WI38 (cell line): ENCODE measurements at regions not wholly inside any gene's neighbourhood (a gene's known extent, or its start where the extent isn't known, plus 50 kb on each side); places are given as distances from the start of the nearest gene placed in this dataset.

Source experiments
- H3K4me3 ChIP-seq: 2 replicates; pipeline ENCODE4 v1.5.1; 2011; ENCODE audit warnings: low read depth, mild to moderate bottlenecking, control low read depth, low read length
- CTCF ChIP-seq: IDR thresholded peaks from 2 replicates; pipeline ENCODE4 v1.5.1; 2012; ENCODE audit warnings: low read depth, mild to moderate bottlenecking, control low read depth, low read length

GRCh38 chr20:4384961-4385360 lies 135.9 kb upstream of the ADRA1D start:
- no peak for TF ChIP-seq CTCF
- H3K4me3 ChIP-seq = no peak overlapping the region

GRCh38 chr20:4383961-4384360 lies 134.9 kb upstream of the ADRA1D start:
- TF ChIP-seq CTCF = no peak

GRCh38 chr20:4375881-4376280 lies 126.8 kb upstream of the ADRA1D start:
- no peak overlapping the region for H3K4me3 ChIP-seq

More at GRCh38 chr20:4383961-4384360, 134.9 kb upstream of the ADRA1D start:
- H3K4me3 ChIP-seq = no peak overlapping the region

GRCh38 chr20:4373454-4373853 lies 124.4 kb upstream of the ADRA1D start:
- no peak overlapping the region for H3K4me3 ChIP-seq
- no peak for TF ChIP-seq CTCF

More at GRCh38 chr20:4375881-4376280, 126.8 kb upstream of the ADRA1D start:
- TF ChIP-seq CTCF = no peak

- H3K4me3 ChIP-seq = no peak overlapping the region
- TF ChIP-seq CTCF = no peak
These were observed 122.7 kb upstream of the ADRA1D start for GRCh38 chr20:4371623-4372251.

GRCh38 chr20:4370851-4371250 lies 121.8 kb upstream of the ADRA1D start:
- H3K4me3 ChIP-seq = no peak overlapping the region
- TF ChIP-seq CTCF = no peak

GRCh38 chr20:4369798-4370124 lies 120.7 kb upstream of the ADRA1D start:
- TF ChIP-seq CTCF = no peak
- no peak overlapping the region for H3K4me3 ChIP-seq
